ENCODE measurements at regions not wholly inside any gene's neighbourhood (a gene's known extent, or its start where the extent isn't known, plus 50 kb on each side); places are given as distances from the start of the nearest gene placed in this dataset.
"Not testable (repeated sequence)": the region's sequence is repeated elsewhere in the genome, so short reads cannot be mapped to it uniquely, and the experiment has no call there.

DNA sequence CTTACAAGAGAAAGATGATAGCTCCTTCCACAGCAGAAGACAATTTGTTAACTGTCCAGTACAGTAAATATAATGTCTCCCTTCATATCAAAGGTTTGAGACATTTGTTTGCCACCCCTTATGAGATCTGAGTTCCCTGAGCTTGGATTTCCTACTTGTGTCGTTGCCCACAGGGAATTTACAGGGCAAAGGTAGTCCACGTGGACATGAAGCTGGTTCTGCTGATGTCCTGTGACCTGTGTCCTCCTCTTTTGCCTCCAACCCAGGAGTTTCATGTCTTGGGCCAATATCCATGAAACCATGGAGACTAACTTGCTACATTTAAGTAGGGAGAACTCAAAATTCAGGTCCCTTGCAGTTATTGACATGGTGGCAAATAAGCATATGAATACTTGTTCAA lies 172.2 kb upstream of the KCTD7 start:
- not testable (repeated sequence) for DNase-seq (ENCODE audit: low read depth in 2 of 2)

DNA sequence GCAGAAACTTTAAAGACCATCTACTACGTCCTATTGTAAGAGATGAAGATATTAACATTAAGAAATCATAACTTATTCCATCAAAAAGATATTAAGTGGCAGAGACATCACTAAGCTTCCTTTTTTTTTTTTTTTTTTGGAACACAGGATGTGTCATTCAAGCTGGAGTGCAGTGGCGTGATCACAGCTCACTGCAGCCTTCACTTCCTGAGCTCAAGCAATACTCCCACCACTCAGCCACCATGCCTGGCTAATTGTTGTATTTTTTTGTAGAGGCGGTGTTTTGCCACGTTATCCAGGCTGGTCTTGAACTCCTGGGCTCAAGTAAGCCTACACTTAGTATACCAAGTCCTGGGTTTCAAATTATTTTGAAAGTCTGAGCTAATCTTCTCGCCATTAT lies 169.7 kb upstream of the KCTD7 start:
- DNase-seq (ENCODE audit: low read depth in 2 of 2) = not testable (repeated sequence)

DNA sequence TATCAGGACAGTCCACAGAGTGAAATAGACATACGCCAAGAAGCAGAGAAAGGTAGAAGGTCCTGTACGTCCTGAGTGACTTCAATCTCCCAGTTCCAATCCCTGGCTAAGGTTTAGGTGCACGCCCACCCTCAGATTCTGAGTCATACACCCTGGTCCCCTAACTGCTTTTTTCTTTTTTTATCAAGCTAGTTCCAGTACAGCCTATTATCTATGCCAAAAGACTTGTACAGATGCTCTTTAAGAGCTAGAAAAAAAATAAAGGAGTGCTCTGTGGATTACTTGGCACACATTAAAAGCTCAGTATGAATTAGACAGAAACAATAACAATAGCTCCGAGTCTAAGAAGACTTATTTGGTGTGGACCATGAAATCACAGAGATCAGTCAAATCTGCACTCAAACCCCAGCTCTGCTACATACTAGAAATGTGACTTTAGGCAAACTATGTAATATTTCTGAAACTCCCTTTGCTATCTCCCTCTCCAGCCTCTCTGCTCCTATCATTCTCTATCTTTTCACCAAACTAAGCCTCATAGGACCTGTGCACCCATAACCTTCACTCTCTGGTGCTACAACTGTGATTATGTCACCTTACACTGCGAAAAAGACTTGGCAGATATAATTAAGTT lies 168.8 kb upstream of the KCTD7 start:
- DNase-seq (ENCODE audit: low read depth in 2 of 2) = not testable (repeated sequence)

DNA sequence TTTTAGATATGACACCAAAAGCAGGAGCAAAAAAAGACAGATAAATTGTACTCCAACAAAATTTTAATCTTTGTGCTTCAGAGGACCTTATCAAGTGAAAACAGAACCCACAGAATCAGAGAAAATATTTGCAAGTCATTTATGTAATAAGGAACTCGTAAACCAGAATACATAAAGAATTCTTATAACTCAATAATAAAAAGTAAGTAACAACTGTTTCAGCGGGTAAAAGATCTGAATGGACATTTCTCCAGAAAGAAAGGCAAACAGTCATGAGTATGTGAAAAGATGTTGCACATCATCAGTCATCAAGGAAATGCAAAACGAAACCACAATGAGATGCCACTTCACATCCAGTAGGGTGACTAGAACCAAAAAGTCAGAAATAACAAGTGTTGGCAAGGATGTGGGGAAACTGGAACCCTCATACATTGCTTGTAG lies 167.7 kb upstream of the KCTD7 start:
- no peak for DNase-seq (ENCODE audit: low read depth in 2 of 2)

DNA sequence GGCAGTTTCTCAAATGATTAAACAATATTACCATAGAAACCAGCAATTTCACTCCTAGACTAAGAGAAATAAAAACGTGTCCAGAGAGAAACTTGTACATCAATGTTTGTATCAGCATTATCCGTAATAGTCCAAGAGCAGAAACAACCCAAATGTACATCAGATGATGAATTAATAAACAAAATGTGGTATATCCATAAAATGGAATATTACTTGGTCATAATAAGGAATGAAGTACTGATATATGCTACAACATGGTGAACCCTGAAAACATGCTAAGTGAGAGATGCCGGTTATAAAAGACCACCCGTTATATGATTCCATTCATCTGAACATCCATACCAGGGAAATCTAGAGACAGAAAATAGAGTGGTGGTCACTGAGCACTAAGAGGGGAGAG lies 167.3 kb upstream of the KCTD7 start:
- not testable (repeated sequence) for DNase-seq (ENCODE audit: low read depth in 2 of 2)

DNA sequence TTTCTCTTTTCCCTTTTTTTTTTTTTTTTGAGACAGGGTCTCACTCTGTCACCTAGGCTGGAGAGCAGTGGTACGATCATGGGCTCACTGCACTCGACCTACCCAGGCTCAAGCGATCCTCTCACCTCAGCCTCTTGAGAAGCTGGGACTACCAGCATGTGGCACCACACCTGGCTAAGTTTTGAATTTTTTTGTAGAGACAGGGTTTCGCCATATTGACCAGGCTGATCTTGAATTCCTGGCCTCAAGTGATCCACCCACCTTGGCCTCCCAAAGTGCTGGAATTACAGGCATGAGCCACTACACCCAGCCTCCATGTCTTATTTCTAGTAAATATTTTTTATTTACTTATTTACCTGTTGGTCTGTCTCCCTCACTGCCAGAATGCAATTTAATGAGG lies 165.8 kb upstream of the KCTD7 start:
- DNase-seq (ENCODE audit: low read depth in 2 of 2) = not testable (repeated sequence)

DNA sequence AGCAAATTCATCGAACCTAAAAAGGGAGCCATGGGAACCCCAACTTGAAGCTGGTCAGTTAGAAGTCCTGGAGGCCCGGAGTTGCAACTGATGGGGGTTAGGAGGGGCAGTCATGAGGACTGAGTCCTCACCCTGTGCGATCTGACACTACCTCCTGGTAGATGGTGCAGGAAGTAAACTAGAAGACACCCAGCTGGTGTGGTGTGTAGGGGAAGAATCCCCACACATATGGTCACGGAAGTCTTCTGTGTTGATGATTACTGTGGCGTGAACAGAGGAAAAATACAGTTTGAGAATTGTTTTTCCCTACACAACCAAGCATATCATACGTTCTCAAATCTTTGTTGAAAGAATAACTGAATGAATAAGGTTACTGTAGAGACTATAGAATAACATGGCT lies 164.6 kb upstream of the KCTD7 start:
- no peak for DNase-seq (ENCODE audit: low read depth in 2 of 2)

DNA sequence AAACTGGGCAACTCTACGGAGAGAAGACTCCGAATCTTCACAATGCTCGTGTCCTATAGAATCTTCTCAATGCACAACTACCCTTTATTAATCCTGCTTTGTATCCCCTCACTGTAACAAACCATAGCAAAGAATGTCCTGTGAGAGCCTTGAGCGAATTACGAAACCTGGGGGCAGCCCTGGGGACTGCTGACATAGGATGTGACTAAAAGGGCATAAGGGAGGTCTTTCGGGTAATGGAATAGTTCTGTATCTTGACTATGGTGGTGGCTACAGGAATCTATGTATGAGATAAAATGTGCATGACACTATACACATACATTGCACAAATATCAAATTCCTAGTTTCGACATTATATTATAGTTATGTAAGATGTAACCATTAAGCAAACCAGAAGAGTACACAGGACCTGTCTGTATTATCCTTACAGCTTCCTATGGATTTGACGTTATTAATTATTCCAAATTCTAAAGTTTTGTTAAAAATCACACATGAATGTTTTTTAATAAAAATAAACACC lies 162.5 kb upstream of the KCTD7 start:
- no peak for DNase-seq (ENCODE audit: low read depth in 2 of 2)

DNA sequence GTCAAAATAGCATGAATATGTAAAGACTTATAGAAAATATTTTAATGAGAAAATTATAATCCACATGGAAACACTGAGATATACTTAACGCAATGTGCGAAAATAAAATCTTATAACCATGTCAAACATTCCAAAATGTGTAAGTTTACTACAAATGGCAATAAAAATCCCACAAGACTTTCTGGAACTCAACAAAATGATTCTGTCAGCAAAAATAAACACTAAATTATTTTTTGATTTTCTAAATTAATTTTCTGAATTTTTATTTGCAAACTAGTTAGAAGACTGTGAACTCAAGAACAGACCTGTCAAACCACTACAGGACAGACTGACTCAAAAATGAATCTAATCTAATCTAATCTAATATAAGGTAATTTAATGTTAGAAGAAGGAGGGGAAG lies 160.8 kb upstream of the KCTD7 start:
- no peak for DNase-seq (ENCODE audit: low read depth in 2 of 2)

DNA sequence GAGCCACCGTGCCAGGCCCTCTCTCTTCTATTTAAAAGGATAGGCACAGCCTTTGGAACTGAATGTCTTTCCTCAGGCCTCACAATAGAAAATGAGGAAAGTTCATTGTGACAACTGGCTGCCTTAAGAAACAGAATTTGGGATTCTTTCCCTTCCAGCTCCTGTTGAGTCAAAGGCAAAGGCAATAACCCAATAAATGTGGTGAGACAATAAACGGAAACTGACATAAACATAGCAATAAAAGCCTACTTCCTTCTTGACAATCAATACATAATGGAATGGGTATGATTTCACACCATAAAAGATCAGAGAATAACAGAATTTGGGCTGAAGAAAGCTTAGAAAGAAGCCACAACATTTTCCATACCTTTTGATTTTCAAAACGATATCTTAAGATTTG lies 155.6 kb upstream of the KCTD7 start:
- DNase-seq (ENCODE audit: low read depth in 2 of 2) = not testable (repeated sequence)

DNA sequence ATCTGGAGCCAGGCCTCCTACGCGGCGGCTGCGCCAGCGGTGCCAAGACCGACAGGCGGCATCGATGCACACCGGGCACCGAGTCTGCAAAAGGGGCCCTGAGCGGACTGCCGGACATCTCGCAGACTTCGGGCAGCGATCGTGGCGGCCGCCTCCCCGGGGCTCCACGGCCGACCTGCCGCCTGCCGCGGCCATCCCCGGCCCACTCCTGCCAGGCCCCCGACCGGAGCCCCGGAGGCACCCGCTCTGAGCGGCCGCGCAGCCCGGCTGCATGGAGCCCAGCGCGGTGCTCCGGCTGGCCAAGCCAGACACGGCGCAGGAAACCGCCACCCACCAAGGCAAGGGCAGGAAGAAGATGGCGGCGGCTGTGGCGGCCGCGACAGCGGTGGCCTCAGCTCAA lies 154.2 kb upstream of the KCTD7 start:
- no peak for DNase-seq (ENCODE audit: low read depth in 2 of 2)

DNA sequence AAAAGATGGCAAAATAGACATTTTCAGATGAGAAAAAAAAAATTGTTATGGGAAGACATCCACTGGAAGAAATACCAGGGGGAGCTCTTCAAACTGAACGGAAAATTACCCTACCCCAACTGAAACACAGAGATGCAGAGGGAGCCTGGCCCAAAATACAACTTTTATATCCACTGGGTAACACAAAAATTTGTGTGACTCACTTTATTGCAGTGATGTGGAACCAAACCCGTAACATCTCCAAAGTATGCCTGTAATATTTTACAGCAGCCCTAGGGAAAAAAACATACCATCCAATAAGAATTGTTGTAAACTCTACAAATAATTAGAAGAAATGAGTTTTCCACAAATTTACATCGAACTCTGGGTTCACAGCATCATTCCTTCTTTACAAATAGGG lies 152.6 kb upstream of the KCTD7 start:
- DNase-seq (ENCODE audit: low read depth in 2 of 2) = not testable (repeated sequence)

DNA sequence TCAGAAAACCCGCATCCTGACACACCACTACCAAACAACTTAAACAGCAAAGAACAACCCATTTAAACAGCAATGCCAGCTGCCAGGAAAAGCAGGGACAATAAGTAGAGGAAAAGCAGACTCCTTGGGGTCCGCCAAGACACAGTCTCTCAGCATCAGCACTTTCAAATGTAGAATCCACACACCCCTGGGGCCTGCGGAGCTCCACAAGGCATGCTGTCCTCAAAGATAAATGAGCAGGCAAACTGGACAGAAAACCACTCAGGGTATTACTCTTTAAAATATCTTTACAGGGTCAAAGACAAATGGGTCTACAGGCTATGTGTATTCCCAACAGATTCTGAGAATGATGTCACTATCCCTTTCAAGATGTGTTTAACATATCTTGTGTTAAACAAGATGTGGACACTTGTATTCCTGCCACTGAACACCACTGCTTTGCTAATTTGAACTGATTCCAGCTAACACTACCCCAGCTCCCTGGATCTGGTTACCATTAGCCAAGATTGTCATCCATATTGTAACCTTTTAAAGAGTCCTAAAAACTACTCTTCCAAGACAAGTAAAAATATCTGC lies 150.8 kb upstream of the KCTD7 start:
- DNase-seq (ENCODE audit: low read depth in 2 of 2) = not testable (repeated sequence)

DNA sequence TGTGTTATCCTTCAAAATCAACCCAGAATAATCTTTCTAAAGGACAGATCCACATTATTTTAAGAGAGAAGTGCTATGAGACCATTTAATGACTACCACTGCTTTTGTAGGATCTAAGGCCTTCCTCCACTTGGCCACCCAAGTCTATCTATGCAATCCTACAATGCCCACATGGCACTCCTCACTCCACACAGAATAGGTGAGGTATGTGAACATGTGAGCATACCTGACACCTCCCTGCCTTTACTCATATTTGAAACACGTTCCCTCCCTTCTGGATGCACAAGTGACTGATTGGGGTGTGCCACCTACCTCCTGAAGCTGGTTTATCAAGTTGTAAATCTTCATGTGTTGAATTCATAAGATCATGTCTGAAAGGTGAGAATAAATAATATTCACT lies 147.5 kb upstream of the KCTD7 start:
- DNase-seq (ENCODE audit: low read depth in 2 of 2) = not testable (repeated sequence)

DNA sequence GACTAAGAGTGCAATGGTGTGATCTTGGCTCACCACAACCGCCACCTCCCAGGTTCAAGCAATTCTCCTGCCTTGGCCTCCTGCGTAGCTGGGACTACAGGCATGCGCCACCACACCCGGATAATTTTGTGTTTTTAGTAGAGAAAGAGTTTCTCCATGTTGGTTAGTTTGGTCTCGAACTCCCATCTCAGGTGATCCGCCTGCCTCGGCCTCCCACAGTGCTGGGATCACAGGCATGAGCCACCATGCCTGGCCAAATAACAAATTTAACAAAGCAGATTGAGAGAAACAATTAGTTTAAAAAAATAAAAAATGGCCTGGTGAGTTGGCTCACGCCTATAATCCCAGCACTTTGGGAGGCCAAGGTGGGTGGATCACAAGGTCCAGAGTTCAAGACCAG lies 139.6 kb upstream of the KCTD7 start:
- DNase-seq (ENCODE audit: low read depth in 2 of 2) = not testable (repeated sequence)

DNA sequence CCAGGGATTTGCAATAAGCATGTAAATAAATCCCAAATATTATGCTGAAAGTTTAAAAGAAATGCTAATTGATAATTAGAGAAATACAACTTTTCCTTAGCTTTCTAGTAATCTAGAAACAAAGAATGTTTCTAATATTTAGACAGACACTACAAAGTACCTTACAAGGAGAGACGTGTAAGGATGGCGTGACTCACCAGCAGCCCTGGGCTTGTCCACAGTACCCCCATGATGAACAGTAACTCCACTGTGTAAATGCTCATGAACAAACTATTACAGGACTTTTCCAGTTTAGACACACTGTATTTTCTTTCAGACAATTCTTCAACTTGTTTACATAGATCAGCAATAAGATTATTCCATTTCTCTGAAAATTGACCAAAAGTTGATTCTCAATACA lies 138.9 kb upstream of the KCTD7 start:
- not testable (repeated sequence) for DNase-seq (ENCODE audit: low read depth in 2 of 2)

DNA sequence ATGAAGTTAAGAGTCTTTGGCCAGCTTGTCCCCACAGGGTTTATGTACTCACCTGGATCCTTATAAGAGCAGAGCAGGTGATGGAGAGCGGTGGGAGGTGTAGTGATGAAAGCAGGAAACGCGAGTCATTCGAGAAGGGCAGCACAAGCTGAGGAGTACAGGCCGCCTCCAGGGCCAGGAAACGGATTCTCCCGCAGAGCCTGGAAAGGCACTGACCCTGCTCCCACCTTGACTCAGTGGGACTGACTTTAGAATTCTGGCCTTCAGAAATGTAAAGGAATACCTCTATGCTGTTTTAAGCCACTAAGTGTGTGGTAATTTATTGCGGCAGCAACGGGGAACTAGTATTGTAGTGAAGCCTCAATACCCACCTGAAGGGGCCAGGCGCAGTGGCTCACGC lies 137.7 kb upstream of the KCTD7 start:
- DNase-seq (ENCODE audit: low read depth in 2 of 2) = not testable (repeated sequence)

DNA sequence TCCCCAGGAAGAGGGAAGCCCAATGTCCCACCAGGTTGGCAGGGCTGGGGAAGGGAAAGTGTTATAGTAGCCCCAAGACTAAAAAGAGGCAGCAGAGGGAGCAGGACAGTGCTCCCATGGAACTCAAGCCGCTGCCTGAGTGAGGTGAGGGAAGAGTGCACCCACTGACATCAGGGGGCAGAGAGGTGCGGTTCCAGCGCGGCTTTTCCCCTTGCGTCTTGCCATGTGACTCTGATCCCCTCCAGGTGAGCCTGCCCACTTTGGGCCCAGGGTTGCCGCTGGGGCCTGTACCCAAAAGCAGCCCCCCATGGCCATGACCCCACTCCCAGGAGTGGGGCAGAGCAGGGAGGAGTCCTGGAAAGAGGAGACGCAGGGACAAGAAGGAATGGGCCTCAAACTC lies 136.3 kb upstream of the KCTD7 start:
- DNase-seq (ENCODE audit: low read depth in 2 of 2) = not testable (repeated sequence)

DNA sequence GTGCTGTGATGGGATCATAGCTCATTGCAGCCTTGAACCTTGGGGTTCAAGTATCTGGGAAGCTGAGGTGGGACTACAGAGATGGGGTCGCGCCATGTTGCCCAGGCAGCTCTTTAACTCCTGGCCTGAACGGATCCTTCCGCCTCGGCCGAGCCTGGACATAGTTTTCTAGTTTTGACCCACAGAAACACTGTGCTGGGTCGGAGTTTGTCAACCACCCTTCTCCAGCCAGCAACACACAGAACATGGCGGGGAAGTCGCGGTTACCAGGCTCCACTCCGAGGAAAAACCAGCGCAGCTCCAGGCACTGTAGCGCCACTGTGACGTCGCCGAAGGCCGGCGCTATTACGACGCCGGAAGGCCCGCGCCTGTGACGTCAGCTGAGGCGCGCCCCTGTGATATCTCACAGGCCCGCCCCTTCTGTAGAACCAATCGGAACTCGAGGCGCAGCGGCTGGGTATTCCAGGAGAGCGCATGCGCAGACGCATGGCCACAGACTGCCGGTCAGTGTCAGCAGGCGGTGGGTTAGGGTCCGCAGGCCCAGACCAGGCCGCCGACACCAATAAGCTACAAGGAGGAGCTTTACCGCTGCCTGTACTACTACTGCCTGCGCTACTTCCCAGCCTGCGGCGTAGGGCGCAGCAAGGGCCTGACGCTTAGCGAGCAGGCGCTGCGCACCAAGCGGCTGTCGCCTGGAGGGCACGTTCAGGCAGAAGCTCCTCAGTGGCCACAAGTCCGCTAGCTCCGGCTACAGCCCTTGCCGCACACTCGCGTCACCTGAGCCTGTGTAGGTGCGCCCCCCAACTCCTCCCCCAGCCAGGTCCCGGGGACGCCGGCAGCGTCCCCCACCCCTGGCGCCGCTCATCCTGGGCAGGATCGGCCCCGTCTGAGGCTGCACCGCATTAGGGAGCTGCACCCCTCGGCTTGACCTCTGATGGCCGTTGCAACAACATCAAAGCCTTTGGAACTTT lies 135.2 kb upstream of the KCTD7 start:
- peak; percentile 93 to 96 for DNase-seq (ENCODE audit: low read depth in 2 of 2)

DNA sequence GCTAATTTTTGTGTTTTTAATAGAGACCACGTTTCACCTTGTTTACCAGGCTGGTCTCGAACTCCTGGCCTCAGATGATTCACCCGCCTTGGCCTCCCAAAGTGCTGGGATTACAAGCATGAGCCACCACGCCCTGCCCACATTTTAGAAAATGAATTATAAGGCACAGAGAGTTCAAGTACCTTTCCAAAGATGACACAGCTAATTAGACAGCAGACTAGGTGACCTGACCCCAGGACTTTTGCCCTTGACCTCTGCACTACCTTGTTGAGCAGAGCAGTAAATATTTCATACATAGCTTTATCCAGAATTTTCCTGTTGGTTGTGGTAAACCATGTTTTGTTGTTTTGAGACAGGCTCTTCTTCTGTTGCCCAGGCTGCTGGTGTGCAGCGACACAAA lies 131.3 kb upstream of the KCTD7 start:
- DNase-seq (ENCODE audit: low read depth in 2 of 2) = no peak

DNA sequence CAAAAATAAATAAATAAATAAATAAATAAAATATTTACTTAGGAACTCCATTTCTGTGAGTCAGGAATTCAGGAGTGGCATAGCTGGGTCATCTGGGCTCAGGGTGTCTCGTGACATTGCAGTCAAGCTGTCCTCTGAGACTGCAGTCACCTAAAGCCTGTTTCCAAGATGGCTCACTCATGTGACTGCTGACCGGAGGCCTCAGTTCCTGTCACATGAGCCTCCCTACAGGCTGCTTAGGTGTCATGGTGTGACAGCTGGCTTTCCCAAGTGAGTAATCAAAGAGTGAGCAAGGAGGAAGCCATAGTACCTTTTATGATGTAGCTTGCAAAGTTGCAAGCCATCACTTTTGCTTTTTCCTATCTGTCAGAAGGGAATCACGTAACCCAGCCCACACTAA lies 128.6 kb upstream of the KCTD7 start:
- no peak for DNase-seq (ENCODE audit: low read depth in 2 of 2)

DNA sequence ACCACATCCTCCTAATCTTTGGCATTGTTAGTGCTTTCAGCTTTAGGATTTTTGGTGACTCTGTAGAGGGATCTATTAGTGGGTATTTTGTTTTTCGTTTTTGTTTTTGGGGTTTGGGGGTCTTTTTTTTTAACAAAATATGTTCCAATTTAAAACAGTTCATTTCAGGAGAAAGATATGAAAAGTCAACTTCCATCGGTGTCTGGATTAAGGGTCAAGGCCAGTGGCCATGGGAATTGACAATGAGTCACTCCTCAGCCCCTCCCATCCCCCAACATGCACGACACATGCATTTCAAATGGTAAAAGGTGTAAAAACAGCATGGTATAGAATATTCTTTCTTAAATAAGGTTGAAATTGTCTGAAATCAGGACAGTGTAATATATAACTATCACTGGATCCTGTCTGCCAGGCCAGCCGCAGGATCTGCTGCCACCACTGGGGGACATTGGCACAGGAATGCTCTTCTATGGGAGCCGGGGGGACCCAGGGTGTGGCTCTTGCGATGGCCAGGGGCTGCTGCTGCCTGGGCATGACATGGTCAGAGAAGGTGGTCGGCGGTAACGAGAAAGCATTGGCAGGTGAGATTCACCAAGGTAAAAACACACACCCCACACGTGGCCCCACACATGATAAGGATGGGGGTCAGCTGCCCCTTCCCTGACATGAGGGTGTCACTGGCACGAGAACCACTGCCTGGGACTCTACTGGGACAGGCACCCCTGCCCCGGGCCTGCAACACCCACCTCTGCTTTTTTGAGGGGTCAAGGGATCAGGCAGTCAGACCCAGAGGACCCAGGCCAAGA lies 126.2 kb upstream of the KCTD7 start:
- no peak for DNase-seq (ENCODE audit: low read depth in 2 of 2)

All from stimulated activated CD4-positive, alpha-beta T cell treated with anti-CD3 and anti-CD28 coated beads, Interleukin-15, amount 100 ng/mL, for 48 hours (primary cell).